K562 (cell line): ENCODE measurements at regions not wholly inside any gene's neighbourhood (a gene's known extent, or its start where the extent isn't known, plus 50 kb on each side); places are given as distances from the start of the nearest gene placed in this dataset.
"Not testable (repeated sequence)": the region's sequence is repeated elsewhere in the genome, so short reads cannot be mapped to it uniquely, and the experiment has no call there.

Experiments used
- CEBPG ChIP-seq, 3 experiments: fragments of 200-800 bp in 1 of 3; sonication (Bioruptor generic) in 1 of 3; sonication (generic) in 1 of 3; formaldehyde crosslinking in 1 of 3; IDR thresholded peaks in 2 of 3; conservative IDR thresholded peaks in 1 of 3; 2 replicates each; pipeline versions ENCODE4 v1.6.1 to v1.8.0; 2016 to 2022; ENCODE audit warnings: missing compliant biosample characterization in 2 of 3, missing genetic modification characterization in 2 of 3, mild to moderate bottlenecking in 1 of 3, missing genetic modification reagents in 1 of 3
- GTF2F1 ChIP-seq: IDR thresholded peaks from 2 replicates; pipeline ENCODE4 v1.6.1; 2011; ENCODE audit warnings: low read depth, low read length, improper control_type of control experiment
- KLF10 ChIP-seq: fragments of 250-450 bp; sonication (Bioruptor Pico); IDR thresholded peaks from 2 replicates; pipeline ENCODE4 v1.6.1; 2021; ENCODE audit warnings: matching md5 sums
- LARP7 ChIP-seq: fragments of 450-650 bp; IDR thresholded peaks from 2 replicates; pipeline ENCODE4 v1.6.1; 2016
- RBM39 ChIP-seq: fragments of 200-400 bp; formaldehyde crosslinking; optimal IDR thresholded peaks from 2 replicates; pipeline ENCODE3; 2018; ENCODE audit warnings: low read depth, low read length
- TOE1 ChIP-seq, 2 experiments: fragments of 450-650 bp in 1 of 2; sonication (generic) in 1 of 2; formaldehyde crosslinking in 1 of 2; IDR thresholded peaks; 2 replicates each; pipeline versions ENCODE4 v1.7.1 to v1.8.0; 2016 to 2022; ENCODE audit warnings: borderline replicate concordance in 2 of 2, mild to moderate bottlenecking in 2 of 2, antibody characterized with exemption in 1 of 2, inconsistent platforms in 1 of 2, low read depth in 1 of 2, missing genetic modification reagents in 1 of 2, moderate library complexity in 1 of 2
- ZNF41 ChIP-seq: fragments of 250-450 bp; sonication (Bioruptor Pico); conservative IDR thresholded peaks from 2 replicates; pipeline ENCODE4 v1.4.0; 2020; ENCODE audit warnings: mild to moderate bottlenecking
- ZNF436 ChIP-seq: fragments of 250-450, 450-650 bp; sonication (Bioruptor Pico); formaldehyde crosslinking; IDR thresholded peaks from 2 replicates; pipeline ENCODE4 v1.7.0; 2020; ENCODE audit warnings: mild to moderate bottlenecking
- ZNF586 ChIP-seq: fragments of 450-650 bp; formaldehyde crosslinking; conservative IDR thresholded peaks from 2 replicates; pipeline ENCODE4 v1.4.0; 2020; ENCODE audit warnings: mild to moderate bottlenecking, moderate library complexity
- TF ChIP-seq, protein P1 (sequence below): fragments of 150-350 bp; conservative IDR thresholded peaks from 2 replicates; pipeline ENCODE4 v1.6.1; 2014; ENCODE audit warnings: low read length
- TF ChIP-seq, protein P2 (sequence below): fragments of 250-450 bp; sonication (Bioruptor Pico); IDR thresholded peaks from 2 replicates; pipeline ENCODE4 v1.8.0; 2021; ENCODE audit warnings: moderate library complexity, mild to moderate bottlenecking, inconsistent platforms
- TF ChIP-seq, protein P3 (sequence below): fragments of 200-800 bp; sonication (Bioruptor generic); IDR thresholded peaks from 2 replicates; pipeline ENCODE4 v1.6.1; 2017; ENCODE audit warnings: missing genetic modification characterization, missing compliant biosample characterization
- TF ChIP-seq, protein P4 (sequence below), 2 experiments: fragments of 450-650 bp in 1 of 2; IDR thresholded peaks; 2 replicates each; pipeline ENCODE4 v1.6.1; 2011 to 2017; ENCODE audit warnings: low read depth in 2 of 2, antibody characterized with exemption in 1 of 2, borderline replicate concordance in 1 of 2, low read length in 1 of 2, mild to moderate bottlenecking in 1 of 2, mixed read lengths in 1 of 2; ENCODE audit not compliant: control insufficient read depth in 1 of 2

DNA sequence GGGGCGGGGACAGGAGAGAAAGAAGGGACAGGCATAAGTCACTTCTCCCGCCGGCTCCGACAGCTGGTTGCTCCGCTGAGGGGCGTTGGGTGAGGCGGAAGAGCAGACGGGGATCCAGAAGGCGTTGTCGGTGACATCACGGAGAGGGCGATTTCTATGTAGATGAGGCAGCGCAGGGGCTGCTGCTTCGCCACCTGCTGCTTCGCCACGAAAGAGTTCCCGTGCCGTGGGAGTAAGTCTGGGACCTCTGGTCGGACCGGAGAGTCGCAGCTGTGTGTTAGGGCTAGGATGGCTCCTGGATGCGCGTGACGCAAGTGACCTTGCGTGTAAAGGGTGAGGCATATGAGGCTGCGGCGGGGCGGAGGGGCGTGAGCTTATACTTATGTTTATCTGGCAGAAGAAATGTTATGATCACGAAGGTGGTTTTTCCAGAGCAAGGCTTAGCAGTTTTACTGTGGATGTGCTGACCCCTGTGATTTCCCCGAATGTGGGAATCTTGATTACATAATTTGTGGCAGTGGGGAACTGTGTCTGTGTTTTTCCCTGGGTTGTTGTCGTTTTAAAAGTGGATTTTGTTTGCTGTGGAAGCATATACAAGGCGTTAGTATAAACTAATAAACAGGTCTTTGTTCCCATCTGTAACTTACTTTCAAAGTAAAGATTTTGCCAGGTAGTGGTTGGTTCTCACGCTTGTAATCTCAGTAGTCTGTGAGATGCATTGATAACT, 52.8 kb downstream of the PPIAL4A start (continued):
- TF ChIP-seq, protein P1, sequence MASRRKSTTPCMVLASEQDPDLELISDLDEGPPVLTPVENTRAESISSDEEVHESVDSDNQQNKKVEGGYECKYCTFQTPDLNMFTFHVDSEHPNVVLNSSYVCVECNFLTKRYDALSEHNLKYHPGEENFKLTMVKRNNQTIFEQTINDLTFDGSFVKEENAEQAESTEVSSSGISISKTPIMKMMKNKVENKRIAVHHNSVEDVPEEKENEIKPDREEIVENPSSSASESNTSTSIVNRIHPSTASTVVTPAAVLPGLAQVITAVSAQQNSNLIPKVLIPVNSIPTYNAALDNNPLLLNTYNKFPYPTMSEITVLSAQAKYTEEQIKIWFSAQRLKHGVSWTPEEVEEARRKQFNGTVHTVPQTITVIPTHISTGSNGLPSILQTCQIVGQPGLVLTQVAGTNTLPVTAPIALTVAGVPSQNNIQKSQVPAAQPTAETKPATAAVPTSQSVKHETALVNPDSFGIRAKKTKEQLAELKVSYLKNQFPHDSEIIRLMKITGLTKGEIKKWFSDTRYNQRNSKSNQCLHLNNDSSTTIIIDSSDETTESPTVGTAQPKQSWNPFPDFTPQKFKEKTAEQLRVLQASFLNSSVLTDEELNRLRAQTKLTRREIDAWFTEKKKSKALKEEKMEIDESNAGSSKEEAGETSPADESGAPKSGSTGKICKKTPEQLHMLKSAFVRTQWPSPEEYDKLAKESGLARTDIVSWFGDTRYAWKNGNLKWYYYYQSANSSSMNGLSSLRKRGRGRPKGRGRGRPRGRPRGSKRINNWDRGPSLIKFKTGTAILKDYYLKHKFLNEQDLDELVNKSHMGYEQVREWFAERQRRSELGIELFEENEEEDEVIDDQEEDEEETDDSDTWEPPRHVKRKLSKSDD = 0 out of 2 replicates have a peak, but pooled peaks have one; percentile 19
- TF ChIP-seq TOE1 (IDR thresholded peaks at IDR 0.05; ENCODE audit: borderline replicate concordance) (0 out of 2 replicates have a peak, but pooled peaks have one; percentile 52), GTF2F1 (peak; percentile 99), ZNF436 (peak; percentile 86), CEBPG (tag; conservative IDR thresholded peaks at IDR 0.05 in 1 of 2, IDR thresholded peaks at IDR 0.05 in 1 of 2) (peak; percentile 12 to 26; a peak in 1 of 4 replicates), ZNF41 (CRISPR knock-in tag) (peak; percentile 79), KLF10 (CRISPR knock-in tag) (peak; percentile 93), LARP7 (peak; percentile 87; the same call in 1 of the 2 replicates), RBM39 (peak; percentile 83), ZNF586 (CRISPR knock-in tag) (peak; percentile 89)
- not testable (repeated sequence) for TF ChIP-seq TOE1 (CRISPR knock-in tag; IDR thresholded peaks at IDR 0.05; ENCODE audit: borderline replicate concordance, low read depth); CEBPG (CRISPR knock-in tag; IDR thresholded peaks at IDR 0.05)
- TF ChIP-seq, protein P2, sequence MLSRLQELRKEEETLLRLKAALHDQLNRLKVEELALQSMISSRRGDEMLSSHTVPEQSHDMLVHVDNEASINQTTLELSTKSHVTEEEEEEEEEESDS (CRISPR knock-in tag) = peak; percentile 95
- TF ChIP-seq, protein P3, sequence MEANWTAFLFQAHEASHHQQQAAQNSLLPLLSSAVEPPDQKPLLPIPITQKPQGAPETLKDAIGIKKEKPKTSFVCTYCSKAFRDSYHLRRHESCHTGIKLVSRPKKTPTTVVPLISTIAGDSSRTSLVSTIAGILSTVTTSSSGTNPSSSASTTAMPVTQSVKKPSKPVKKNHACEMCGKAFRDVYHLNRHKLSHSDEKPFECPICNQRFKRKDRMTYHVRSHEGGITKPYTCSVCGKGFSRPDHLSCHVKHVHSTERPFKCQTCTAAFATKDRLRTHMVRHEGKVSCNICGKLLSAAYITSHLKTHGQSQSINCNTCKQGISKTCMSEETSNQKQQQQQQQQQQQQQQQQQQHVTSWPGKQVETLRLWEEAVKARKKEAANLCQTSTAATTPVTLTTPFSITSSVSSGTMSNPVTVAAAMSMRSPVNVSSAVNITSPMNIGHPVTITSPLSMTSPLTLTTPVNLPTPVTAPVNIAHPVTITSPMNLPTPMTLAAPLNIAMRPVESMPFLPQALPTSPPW (CRISPR knock-in tag) = peak; percentile 26; the same call in 1 of the 2 replicates
- TF ChIP-seq, protein P4, sequence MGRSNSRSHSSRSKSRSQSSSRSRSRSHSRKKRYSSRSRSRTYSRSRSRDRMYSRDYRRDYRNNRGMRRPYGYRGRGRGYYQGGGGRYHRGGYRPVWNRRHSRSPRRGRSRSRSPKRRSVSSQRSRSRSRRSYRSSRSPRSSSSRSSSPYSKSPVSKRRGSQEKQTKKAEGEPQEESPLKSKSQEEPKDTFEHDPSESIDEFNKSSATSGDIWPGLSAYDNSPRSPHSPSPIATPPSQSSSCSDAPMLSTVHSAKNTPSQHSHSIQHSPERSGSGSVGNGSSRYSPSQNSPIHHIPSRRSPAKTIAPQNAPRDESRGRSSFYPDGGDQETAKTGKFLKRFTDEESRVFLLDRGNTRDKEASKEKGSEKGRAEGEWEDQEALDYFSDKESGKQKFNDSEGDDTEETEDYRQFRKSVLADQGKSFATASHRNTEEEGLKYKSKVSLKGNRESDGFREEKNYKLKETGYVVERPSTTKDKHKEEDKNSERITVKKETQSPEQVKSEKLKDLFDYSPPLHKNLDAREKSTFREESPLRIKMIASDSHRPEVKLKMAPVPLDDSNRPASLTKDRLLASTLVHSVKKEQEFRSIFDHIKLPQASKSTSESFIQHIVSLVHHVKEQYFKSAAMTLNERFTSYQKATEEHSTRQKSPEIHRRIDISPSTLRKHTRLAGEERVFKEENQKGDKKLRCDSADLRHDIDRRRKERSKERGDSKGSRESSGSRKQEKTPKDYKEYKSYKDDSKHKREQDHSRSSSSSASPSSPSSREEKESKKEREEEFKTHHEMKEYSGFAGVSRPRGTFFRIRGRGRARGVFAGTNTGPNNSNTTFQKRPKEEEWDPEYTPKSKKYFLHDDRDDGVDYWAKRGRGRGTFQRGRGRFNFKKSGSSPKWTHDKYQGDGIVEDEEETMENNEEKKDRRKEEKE (IDR thresholded peaks at IDR 0.05; ENCODE audit: borderline replicate concordance in 1 of 2, control insufficient read depth in 1 of 2, low read depth in 2 of 2, low read length in 1 of 2) = peak in 1 of 2 experiments; percentile 99; a peak in 3 of 4 replicates
